H1 (cell line): ENCODE measurements at regions not wholly inside any gene's neighbourhood (a gene's known extent, or its start where the extent isn't known, plus 50 kb on each side); places are given as distances from the start of the nearest gene placed in this dataset.

ENCODE experiments used
- CREB1 ChIP-seq: IDR thresholded peaks from 2 replicates; pipeline ENCODE4 v1.6.1; 2012; ENCODE audit warnings: inconsistent platforms
- KDM1A ChIP-seq: fragments of 200-600, 300-600 bp; sonication (generic); IDR thresholded peaks from 2 replicates; pipeline ENCODE4 v1.7.1; 2016; ENCODE audit warnings: mild to moderate bottlenecking, low read length, borderline replicate concordance
- TBP ChIP-seq: IDR thresholded peaks from 2 replicates; pipeline ENCODE4 v1.6.1; 2011; ENCODE audit warnings: low read depth, low read length, improper control_type of control experiment
- YY1 ChIP-seq: IDR thresholded peaks from 2 replicates; pipeline ENCODE4 v1.6.1; 2011; ENCODE audit warnings: low read depth, mild to moderate bottlenecking, low read length
- TF ChIP-seq, protein P1 (sequence below): IDR thresholded peaks from 2 replicates; pipeline ENCODE4 v1.6.1; 2012; ENCODE audit warnings: inconsistent platforms

DNA sequence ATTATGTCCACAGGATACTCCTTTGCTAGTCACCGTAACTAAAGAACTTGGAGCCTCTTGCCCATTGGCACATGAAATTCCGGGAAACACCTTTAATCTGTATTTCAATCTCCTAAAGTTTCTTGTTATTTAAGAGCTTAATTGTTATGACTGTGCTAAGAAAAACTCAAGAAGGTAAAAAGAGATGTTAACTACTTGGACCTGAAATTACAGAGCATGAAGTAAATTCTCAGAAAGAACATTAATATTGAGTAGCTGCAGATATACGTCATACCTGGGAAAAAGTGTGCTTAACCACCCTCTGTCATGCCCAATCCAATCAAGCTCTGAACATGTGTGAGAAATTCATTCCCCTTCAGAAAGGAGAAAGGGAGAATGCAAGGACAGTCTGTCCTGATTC lies 394.9 kb upstream of the PTGER4 start (continued):
- TF ChIP-seq, protein P1, sequence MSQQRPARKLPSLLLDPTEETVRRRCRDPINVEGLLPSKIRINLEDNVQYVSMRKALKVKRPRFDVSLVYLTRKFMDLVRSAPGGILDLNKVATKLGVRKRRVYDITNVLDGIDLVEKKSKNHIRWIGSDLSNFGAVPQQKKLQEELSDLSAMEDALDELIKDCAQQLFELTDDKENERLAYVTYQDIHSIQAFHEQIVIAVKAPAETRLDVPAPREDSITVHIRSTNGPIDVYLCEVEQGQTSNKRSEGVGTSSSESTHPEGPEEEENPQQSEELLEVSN = no peak
- TF ChIP-seq YY1 (no peak), CREB1 (no peak), KDM1A (no peak), TBP (no peak)
